ENCODE measurements at regions not wholly inside any gene's neighbourhood (a gene's known extent, or its start where the extent isn't known, plus 50 kb on each side); places are given as distances from the start of the nearest gene placed in this dataset.

DNA sequence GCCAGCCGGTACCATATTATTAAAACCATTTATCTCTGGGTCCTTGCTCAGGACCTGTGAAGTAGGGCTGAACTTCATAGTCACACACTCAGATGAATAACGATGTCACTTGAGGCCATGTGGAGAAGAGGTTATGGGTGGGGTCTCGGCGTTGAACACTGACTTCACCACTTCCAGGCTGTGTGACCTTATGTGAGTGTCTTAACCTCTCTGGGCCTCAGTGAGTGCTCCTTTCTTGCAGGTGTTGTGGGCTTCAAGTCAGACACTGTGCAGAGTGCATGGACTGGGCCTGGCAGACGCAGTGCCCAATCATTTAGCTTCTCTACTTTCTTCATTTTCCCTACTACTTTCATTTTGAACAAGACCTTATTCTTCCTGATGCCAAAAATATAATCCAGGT, 278.8 kb downstream of the PBX3 start:
- peaks cover 0 to 9% (median 0%) of the 10 kb centered on the region in 3 donors for H3K9me3 ChIP-seq (ENCODE audit: control extremely low read depth in 1 of 3, control insufficient read depth in 2 of 3, insufficient read depth in 1 of 3, low read length in 2 of 3)
- 93% methylated on average over 2 of the region's 5 CpGs for WGBS (ENCODE audit: insufficient coverage)
- DNase-seq (no peak), ATAC-seq (ENCODE audit: low read depth) (no peak)
- Mint-ChIP-seq H3K27me3 (peaks cover 5% of the 10 kb centered on the region), H3K9me3 (ENCODE audit: insufficient read depth) (peaks cover 3% of the 10 kb centered on the region), H3K4me3 (no peak overlapping the region), H3K4me1 (no peaks in the 10 kb centered on the region), H3K27ac (no peak overlapping the region)
- no peak overlapping the region for H3K9ac ChIP-seq (ENCODE audit: low read length)
- intact Hi-C loops (cut with micrococcal nuclease) = no loop called here
- TF ChIP-seq CTCF (IDR thresholded peaks at IDR 0.05) (no peak), EZH2 (IDR thresholded peaks at IDR 0.05; ENCODE audit: borderline replicate concordance, insufficient read depth, low read depth, low read length, poor library complexity, severe bottlenecking) (no peak)
- no peaks in the 10 kb centered on the region for H4K20me1 ChIP-seq (ENCODE audit: control insufficient read depth, insufficient read depth, low read length, poor library complexity, severe bottlenecking)
- no peaks in the 10 kb centered on the region for H3K27me3 ChIP-seq (replicated peaks in 1 of 4; ENCODE audit: control extremely low read depth in 1 of 4, control insufficient read depth in 3 of 4, insufficient read depth in 4 of 4, low read length in 3 of 4)
- POLR2A ChIA-PET = no interaction called here
- H3K27ac ChIP-seq (ENCODE audit: low read length in 2 of 2) = no peak overlapping the region
- H3K4me1 ChIP-seq (ENCODE audit: control insufficient read depth in 2 of 2, insufficient read depth in 2 of 2, low read length in 2 of 2) = no peaks in the 10 kb centered on the region
- no peaks in the 10 kb centered on the region for H3K36me3 ChIP-seq (replicated peaks in 1 of 2; ENCODE audit: control extremely low read depth in 1 of 2, control insufficient read depth in 1 of 2, extremely low read depth in 1 of 2, insufficient read depth in 2 of 2, low read length in 1 of 2)
- CTCF ChIA-PET = no interaction called here
- no peak overlapping the region for H3K4me2 ChIP-seq (replicated peaks; ENCODE audit: low read depth, low read length, poor library complexity, severe bottlenecking)
- no peaks in the 10 kb centered on the region for H3K79me2 ChIP-seq (ENCODE audit: control insufficient read depth, insufficient read depth, low read length)
- no peak overlapping the region for H2AFZ ChIP-seq (ENCODE audit: insufficient read depth, low read depth, low read length, poor library complexity, severe bottlenecking)
- H3K4me3 ChIP-seq (ENCODE audit: control extremely low read depth in 1 of 5, extremely low read depth in 1 of 5, insufficient read depth in 1 of 5, low read depth in 2 of 5, low read length in 4 of 5) = no peak overlapping the region

GRCh38 chr9:126027566-126027965, 280.4 kb downstream of the PBX3 start:
- Mint-ChIP-seq H3K27ac (no peak overlapping the region), H3K4me3 (no peak overlapping the region), H3K27me3 (peaks cover 12% of the 10 kb centered on the region), H3K9me3 (ENCODE audit: insufficient read depth) (peaks cover 3% of the 10 kb centered on the region), H3K4me1 (no peaks in the 10 kb centered on the region)
- Histone ChIP-seq H3K9me3 (ENCODE audit: control extremely low read depth in 1 of 3, control insufficient read depth in 2 of 3, insufficient read depth in 1 of 3, low read length in 2 of 3) (peaks cover 0 to 9% (median 0%) of the 10 kb centered on the region in 3 donors), H4K20me1 (ENCODE audit: control insufficient read depth, insufficient read depth, low read length, poor library complexity, severe bottlenecking) (no peaks in the 10 kb centered on the region), H3K36me3 (replicated peaks in 1 of 2; ENCODE audit: control extremely low read depth in 1 of 2, control insufficient read depth in 1 of 2, extremely low read depth in 1 of 2, insufficient read depth in 2 of 2, low read length in 1 of 2) (no peaks in the 10 kb centered on the region), H3K27me3 (replicated peaks in 1 of 4; ENCODE audit: control extremely low read depth in 1 of 4, control insufficient read depth in 3 of 4, insufficient read depth in 4 of 4, low read length in 3 of 4) (no peaks in the 10 kb centered on the region), H3K9ac (ENCODE audit: low read length) (no peak overlapping the region), H3K4me1 (ENCODE audit: control insufficient read depth in 2 of 2, insufficient read depth in 2 of 2, low read length in 2 of 2) (no peaks in the 10 kb centered on the region), H3K4me3 (ENCODE audit: control extremely low read depth in 1 of 5, extremely low read depth in 1 of 5, insufficient read depth in 1 of 5, low read depth in 2 of 5, low read length in 4 of 5) (no peak overlapping the region), H3K4me2 (replicated peaks; ENCODE audit: low read depth, low read length, poor library complexity, severe bottlenecking) (no peak overlapping the region), H3K27ac (ENCODE audit: low read length in 2 of 2) (no peak overlapping the region), H3K79me2 (ENCODE audit: control insufficient read depth, insufficient read depth, low read length) (no peaks in the 10 kb centered on the region), H2AFZ (ENCODE audit: insufficient read depth, low read depth, low read length, poor library complexity, severe bottlenecking) (no peak overlapping the region)
- ChIA-PET CTCF (no interaction called here), POLR2A (no interaction called here)
- no peak for ATAC-seq (ENCODE audit: low read depth)
- no peak for TF ChIP-seq EZH2 (IDR thresholded peaks at IDR 0.05; ENCODE audit: borderline replicate concordance, insufficient read depth, low read depth, low read length, poor library complexity, severe bottlenecking)
- no peak for DNase-seq
- intact Hi-C loops (cut with micrococcal nuclease) = no loop called here
- WGBS (ENCODE audit: insufficient coverage) = no CpG with 5 or more reads among the region's 5 CpGs
